ENCODE measurements at regions not wholly inside any gene's neighbourhood (a gene's known extent, or its start where the extent isn't known, plus 50 kb on each side); places are given as distances from the start of the nearest gene placed in this dataset.
A peak's percentile ranks its signal among the peaks of the same experiment; 100 is the strongest.

DNA sequence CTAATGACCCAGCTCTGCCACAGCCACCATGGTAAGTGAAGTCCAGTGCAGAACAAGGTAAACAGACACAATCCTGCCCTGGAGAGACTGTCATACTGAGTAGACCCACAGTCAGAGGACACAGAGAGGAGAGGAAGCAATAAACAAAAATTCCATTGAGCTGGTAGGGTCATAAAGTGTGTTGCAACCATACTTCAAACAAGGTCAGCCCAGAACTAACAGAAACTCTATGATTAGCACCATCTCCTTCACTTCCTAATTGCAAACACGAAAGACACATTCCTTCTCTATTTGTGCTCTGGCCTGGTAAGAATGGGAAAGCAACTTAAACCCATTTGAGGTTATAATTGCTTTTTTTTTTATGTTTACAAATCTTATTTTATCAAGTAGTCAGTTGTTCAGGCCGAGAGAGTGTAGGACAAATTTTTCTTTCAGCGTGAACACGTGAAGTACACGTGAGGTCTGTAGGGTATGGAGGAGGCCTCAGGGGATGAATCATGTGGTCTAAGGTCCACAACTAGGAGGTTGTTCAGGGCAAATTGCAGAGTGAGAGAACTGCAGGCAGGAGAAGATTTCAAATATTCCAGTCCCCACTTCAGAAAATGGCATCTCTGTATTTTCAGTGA is 71.4 kb upstream of the GLS start:
- DNase-seq (ENCODE audit: low spot score) = no peak

GRCh38 chr2:190809876-190810525 is 70.6 kb upstream of the GLS start:
- no peak for DNase-seq (ENCODE audit: low spot score)

GRCh38 chr2:190810981-190811587 is 69.5 kb upstream of the GLS start:
- DNase-seq (ENCODE audit: low spot score) = no peak

DNA sequence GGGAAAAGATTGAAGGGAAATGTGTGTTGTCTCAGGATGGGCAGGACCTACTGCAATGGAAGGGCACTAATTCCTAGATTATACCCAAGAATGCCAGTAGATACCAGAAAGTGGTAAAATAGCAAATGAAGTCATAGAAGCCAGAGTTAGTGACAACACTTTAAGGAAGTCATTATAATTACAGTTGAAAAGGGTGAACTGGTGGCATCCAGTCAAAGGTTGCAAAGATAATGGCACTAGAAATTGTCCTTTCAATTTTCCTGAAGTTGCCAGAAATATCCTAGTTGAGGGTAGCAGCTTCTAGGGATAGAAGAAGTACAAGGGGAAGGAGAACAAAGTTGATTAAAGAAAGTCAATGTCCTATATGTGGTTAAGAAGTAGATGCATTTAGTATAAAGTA is 68.8 kb upstream of the GLS start:
- no peak for DNase-seq (ENCODE audit: low spot score)

DNA sequence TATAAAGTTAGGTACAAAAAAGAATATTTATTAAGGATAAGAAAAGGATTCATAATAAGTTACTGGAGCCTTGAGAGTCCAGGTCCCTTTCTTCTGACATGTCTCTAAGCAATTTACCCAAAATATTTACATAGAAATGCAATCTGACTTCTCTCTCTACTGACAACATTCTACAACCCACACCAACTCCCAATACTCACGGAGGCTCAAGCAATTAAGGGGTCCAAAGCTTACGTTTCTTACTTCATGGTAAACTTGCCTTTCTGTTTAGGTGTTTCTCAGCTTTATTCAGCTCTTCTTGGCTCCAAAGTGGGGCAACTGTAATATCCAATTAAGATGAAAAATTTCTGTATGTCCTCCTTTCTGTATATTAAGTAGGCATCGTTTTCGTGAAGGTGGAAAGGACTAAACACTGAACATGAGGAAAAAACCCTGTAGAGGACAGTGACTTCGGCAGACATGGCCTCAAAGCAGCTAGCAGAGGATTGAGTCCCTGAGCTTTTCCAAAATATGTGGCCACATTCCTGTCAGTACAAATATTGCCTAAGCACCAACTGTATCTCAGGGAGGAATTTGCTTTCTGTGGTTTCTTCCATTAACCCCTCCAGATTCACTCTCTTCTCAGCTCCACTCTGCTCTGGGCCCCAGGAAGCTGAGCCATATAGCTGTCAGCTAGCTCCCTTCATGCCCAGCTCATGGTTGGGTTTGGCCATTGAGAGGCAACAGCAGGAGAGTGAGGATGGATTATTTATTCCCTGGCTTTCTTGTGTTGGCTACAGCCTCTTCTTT is 67.9 kb upstream of the GLS start:
- DNase-seq (ENCODE audit: low spot score) = peak; percentile 27

DNA sequence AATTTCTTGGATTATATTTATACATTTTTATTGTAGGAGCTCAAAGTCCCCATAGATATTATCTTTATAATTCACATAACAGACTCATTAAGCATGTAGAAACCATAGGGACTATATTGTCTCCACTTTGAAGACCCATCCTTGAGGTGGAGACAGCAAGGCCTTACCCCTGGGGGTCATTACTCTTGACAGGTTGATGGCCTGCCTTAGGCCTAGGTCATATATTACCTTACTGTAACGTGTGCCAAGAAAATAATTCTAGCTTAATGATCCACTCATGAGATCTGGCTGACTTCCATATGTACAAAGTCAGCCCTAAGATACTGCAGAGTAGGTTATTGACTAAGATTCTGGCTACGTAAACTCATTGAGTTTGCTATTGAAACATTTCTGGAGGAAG is 65.4 kb upstream of the GLS start:
- DNase-seq (ENCODE audit: low spot score) = no peak

DNA sequence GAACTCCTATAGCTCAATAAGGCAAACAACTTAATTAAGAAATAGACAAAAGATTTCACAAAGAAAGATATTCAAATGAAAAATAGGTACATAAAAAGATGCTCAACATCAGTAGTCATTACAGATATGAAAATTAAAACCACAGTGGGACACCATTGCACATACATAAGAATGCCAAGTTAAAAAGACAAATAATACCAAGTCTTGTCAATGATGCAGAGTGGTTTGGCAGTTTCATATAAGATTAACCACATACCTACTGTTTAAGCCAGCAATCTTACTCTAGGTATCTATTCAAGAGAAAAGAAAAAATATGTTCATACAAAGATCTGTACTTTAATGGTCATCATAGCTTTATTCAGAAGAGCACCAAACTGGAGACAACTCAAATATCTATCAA is 63.5 kb upstream of the GLS start:
- DNase-seq (ENCODE audit: low spot score) = no peak

DNA sequence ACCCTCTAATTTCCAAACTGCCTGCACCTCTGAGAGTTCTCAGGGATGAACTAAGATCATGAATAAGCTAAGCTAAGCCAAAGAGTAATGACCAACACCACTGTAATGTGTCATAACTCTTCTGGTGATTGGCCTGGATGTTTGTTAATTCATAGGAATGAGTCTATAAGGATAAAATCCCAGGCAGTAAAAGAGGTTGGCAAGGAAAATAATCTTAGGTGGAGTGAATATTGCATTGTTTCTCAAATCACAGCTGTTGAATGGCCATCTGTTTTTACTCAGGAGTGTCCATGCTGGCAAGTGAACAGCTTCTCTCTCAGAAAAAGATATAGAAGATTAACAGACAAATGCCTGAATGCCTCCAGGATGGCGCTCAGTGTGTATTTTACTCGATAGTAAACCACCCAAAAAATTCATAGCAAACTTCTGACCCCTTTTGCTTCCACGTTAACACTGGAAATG is 60.8 kb upstream of the GLS start:
- peak; percentile 21 for DNase-seq (ENCODE audit: low spot score)

DNA sequence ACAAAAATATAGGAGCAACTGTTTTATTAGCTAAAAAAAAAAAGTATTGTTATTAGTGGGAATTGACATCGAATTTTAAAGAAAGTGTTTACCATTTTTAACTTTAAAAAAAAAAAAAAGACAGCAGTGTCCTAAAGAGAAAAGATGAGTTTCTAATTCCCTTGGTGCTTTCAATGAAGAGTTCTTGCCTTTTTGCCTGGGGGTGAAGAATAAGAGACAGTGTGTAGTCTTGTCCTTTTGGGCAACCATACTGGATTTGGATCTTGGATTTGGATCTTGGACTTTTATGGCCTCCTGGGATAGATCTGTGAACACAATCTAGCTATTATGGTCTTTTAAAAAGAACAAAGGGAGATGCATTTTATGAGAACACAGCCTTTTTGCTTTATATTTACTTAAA is 60.2 kb upstream of the GLS start:
- DNase-seq (ENCODE audit: low spot score) = no peak

GRCh38 chr2:190822043-190822442 is 58.6 kb upstream of the GLS start:
- DNase-seq (ENCODE audit: low spot score) = no peak

DNA sequence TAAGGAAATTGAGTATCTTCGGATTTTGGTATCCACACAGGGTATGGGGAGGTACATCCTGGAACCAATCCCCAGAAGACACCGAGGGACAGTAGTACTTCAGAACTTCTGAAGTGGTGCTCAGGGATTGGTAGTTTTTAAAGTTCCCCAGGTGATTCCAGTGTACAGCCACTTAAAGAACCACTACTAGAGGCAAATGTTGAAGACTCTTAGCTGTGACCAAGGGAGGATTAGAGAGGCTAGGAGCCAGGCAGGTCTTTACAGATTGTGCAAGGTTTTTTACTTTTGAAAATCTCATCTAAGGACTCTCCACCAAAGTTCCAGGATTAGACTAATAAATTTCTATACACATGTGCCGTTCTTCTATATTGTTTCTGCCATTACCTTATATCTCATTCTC is 52.9 kb upstream of the GLS start:
- no peak for DNase-seq (ENCODE audit: low spot score)

- DNase-seq (ENCODE audit: low spot score) = no peak
These were observed 51.0 kb upstream of the GLS start for GRCh38 chr2:190829642-190830041.
